HL-60 (cell line): ENCODE measurements at regions not wholly inside any gene's neighbourhood (a gene's known extent, or its start where the extent isn't known, plus 50 kb on each side); places are given as distances from the start of the nearest gene placed in this dataset.

Source experiments
- DNase-seq, 2 experiments: peaks; one replicate each; pipeline ENCODE4 v3.0.0-alpha.2; 2010 to 2020; ENCODE audit warnings: low read depth in 1 of 2, low spot score in 1 of 2
- H3K27ac ChIP-seq: fragments of 250-450 bp; sonication (Bioruptor Pico); replicated peaks from 2 replicates; pipeline ENCODE4 v1.5.1; 2020; ENCODE audit warnings: mild to moderate bottlenecking, moderate library complexity
- H3K27me3 ChIP-seq: fragments of 250-450 bp; sonication (Bioruptor Pico); 2 replicates; pipeline ENCODE4 v1.5.1; 2021; ENCODE audit warnings: mild to moderate bottlenecking, moderate library complexity; ENCODE audit not compliant: insufficient read depth, poor library complexity, severe bottlenecking
- H3K4me3 ChIP-seq: replicated peaks from 2 replicates; pipeline ENCODE4 v1.5.1; 2011; ENCODE audit warnings: mild to moderate bottlenecking, control low read depth, low read length; ENCODE audit not compliant: insufficient read depth
- CTCF ChIP-seq: IDR thresholded peaks from one replicate; pipeline ENCODE4 v1.5.1; 2011; ENCODE audit warnings: low read length, control low read depth, inconsistent platforms; ENCODE audit not compliant: insufficient read depth
- GABPA ChIP-seq: IDR thresholded peaks from 2 replicates; pipeline ENCODE4 v1.6.1; 2012; ENCODE audit warnings: low read depth
- POLR2AphosphoS5 ChIP-seq: IDR thresholded peaks from 2 replicates; pipeline ENCODE4 v1.6.1; 2012; ENCODE audit warnings: low read depth
- SPI1 ChIP-seq: IDR thresholded peaks from 2 replicates; pipeline ENCODE4 v1.6.1; 2012; ENCODE audit warnings: low read depth, mild to moderate bottlenecking, borderline replicate concordance
- TF ChIP-seq, protein P1 (sequence below): IDR thresholded peaks from 2 replicates; pipeline ENCODE4 v1.6.1; 2012; ENCODE audit warnings: low read depth; ENCODE audit not compliant: insufficient replicate concordance

DNA sequence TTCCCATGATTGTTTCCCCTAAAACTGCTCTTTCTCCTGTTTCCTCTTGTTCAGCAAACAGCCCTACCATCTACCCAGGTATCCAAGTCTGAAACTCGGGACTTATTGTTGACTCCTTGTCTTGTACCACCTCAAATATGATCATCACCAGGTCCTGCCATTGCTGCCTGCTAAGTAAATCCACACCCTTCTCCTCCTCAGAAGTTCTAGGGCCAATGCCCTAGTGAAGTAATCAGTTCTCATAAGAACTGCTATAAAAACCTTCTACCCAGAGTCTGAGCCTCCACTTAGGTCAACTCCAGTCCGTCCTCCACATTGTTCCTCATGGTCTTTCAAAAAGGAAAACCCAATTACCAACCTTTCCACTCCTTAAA, 77.0 kb upstream of the IL12A start:
- H3K27me3 ChIP-seq = no peaks in the 10 kb centered on the region
- TF ChIP-seq, protein P1, sequence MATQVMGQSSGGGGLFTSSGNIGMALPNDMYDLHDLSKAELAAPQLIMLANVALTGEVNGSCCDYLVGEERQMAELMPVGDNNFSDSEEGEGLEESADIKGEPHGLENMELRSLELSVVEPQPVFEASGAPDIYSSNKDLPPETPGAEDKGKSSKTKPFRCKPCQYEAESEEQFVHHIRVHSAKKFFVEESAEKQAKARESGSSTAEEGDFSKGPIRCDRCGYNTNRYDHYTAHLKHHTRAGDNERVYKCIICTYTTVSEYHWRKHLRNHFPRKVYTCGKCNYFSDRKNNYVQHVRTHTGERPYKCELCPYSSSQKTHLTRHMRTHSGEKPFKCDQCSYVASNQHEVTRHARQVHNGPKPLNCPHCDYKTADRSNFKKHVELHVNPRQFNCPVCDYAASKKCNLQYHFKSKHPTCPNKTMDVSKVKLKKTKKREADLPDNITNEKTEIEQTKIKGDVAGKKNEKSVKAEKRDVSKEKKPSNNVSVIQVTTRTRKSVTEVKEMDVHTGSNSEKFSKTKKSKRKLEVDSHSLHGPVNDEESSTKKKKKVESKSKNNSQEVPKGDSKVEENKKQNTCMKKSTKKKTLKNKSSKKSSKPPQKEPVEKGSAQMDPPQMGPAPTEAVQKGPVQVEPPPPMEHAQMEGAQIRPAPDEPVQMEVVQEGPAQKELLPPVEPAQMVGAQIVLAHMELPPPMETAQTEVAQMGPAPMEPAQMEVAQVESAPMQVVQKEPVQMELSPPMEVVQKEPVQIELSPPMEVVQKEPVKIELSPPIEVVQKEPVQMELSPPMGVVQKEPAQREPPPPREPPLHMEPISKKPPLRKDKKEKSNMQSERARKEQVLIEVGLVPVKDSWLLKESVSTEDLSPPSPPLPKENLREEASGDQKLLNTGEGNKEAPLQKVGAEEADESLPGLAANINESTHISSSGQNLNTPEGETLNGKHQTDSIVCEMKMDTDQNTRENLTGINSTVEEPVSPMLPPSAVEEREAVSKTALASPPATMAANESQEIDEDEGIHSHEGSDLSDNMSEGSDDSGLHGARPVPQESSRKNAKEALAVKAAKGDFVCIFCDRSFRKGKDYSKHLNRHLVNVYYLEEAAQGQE = no peak
- TF ChIP-seq SPI1 (no peak), GABPA (no peak), POLR2AphosphoS5 (no peak), CTCF (no peak)
- no peak overlapping the region for H3K4me3 ChIP-seq
- no peak overlapping the region for H3K27ac ChIP-seq
- DNase-seq = no peak

GRCh38 chr3:159913712-159914414, 74.8 kb upstream of the IL12A start:
- no peaks in the 10 kb centered on the region for H3K27me3 ChIP-seq
- DNase-seq = no peak
- TF ChIP-seq CTCF = no peak
- TF ChIP-seq POLR2AphosphoS5 = no peak
- TF ChIP-seq SPI1 = no peak
- TF ChIP-seq GABPA = no peak
- TF ChIP-seq, protein P1 = no peak
- H3K27ac ChIP-seq = no peak overlapping the region
- no peak overlapping the region for H3K4me3 ChIP-seq

DNA sequence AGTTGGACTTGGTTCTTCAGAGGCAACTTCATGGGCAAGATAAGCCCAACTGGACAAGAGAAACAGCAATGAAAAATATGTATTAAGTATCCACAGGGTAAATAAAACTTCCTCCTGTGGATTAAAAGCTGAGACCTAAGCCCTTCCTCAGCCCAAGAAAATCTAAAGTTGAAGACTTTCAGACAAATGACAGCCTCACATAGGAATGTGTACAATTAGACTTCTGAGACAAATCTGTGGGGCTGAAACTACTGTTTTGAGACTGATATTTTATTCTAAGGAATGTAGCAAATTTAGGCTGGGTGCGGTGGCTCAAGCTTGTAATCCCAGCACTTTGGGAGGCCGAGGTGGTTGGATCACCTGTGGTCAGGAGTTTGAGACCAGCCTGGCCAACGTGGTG, 74.2 kb upstream of the IL12A start:
- Histone ChIP-seq H3K4me3 (no peak overlapping the region), H3K27me3 (no peaks in the 10 kb centered on the region), H3K27ac (no peak overlapping the region)
- DNase-seq = no peak
- no peak for TF ChIP-seq POLR2AphosphoS5

DNA sequence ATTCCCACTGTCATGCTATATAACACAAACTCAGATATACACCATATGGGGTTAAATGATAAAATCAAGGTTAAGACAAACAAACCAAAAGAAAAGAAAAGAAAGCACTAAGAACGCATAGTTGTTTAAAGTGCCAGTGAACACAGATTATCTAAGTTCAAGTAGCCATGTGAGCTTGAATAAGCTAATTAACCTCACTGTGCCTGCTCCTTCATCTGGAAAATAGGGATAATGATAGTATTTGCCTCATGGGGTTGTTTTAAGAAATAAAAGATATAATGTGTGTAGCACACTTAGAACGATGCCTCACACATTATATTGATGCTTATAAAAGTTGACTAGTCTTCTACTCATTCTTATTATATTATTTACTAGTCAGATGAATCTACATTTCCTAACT, 72.6 kb upstream of the IL12A start:
- H3K4me3 ChIP-seq = no peak overlapping the region
- TF ChIP-seq SPI1 = no peak
- no peak for TF ChIP-seq POLR2AphosphoS5
- TF ChIP-seq GABPA = no peak
- TF ChIP-seq, protein P1 = no peak
- no peak for TF ChIP-seq CTCF
- no peak overlapping the region for H3K27ac ChIP-seq
- no peaks in the 10 kb centered on the region for H3K27me3 ChIP-seq
- no peak for DNase-seq
